Esophagus muscularis mucosa (tissue), 4 donors: ENCODE measurements at regions not wholly inside any gene's neighbourhood (a gene's known extent, or its start where the extent isn't known, plus 50 kb on each side); places are given as distances from the start of the nearest gene placed in this dataset.

Experiments used
- DNase-seq: peaks from one replicate; pipeline ENCODE4 v3.0.0-alpha.2; 2017; ENCODE audit errors: extremely low spot score
- H3K27ac ChIP-seq, 4 donors: fragments of 200-600 bp; sonication (generic); replicated peaks in 1 of 4; 1 replicate in 3 of 4; 2 replicates in 1 of 4; pipeline ENCODE4 v1.5.1; 2016 to 2019; ENCODE audit warnings: mild to moderate bottlenecking in 1 of 4
- H3K27me3 ChIP-seq, 4 donors: fragments of 200-600 bp; sonication (generic); one replicate each; pipeline versions ENCODE4 v1.5.1 to v1.6.0; 2016 to 2019
- H3K36me3 ChIP-seq, 4 donors: fragments of 200-600 bp; sonication (generic); one replicate each; pipeline ENCODE4 v1.5.1; 2016 to 2019
- H3K4me1 ChIP-seq, 4 donors: fragments of 200-600 bp; sonication (generic); one replicate each; pipeline ENCODE4 v1.5.1; 2016 to 2019
- H3K4me3 ChIP-seq, 4 donors: fragments of 200-600 bp; sonication (generic); 1 replicate in 2 of 4; 2 replicates in 2 of 4; pipeline ENCODE4 v1.5.1; 2016 to 2019; ENCODE audit warnings: mild to moderate bottlenecking in 4 of 4, moderate library complexity in 1 of 4
- H3K9me3 ChIP-seq, 4 donors: fragments of 200-600 bp; sonication (generic); 1 replicate in 3 of 4; 2 replicates in 1 of 4; pipeline ENCODE4 v1.5.1; 2016 to 2019
- CTCF ChIP-seq, 3 experiments: fragments of 200-600 bp in 2 of 3; fragments of 450-650 bp in 1 of 3; sonication (generic) in 2 of 3; IDR thresholded peaks; one replicate each; pipeline ENCODE4 v1.5.1; 2017 to 2019; ENCODE audit warnings: antibody characterized with exemption in 3 of 3, mild to moderate bottlenecking in 2 of 3, moderate library complexity in 1 of 3
- EP300 ChIP-seq: sonication (generic); formaldehyde crosslinking; IDR thresholded peaks from one replicate; pipeline ENCODE4 v1.6.1; 2017; ENCODE audit warnings: antibody characterized with exemption
- POLR2A ChIP-seq: fragments of 450-650 bp; IDR thresholded peaks from one replicate; pipeline ENCODE4 v1.6.1; 2017; ENCODE audit warnings: antibody characterized with exemption, moderate library complexity, mild to moderate bottlenecking, low read depth
- POLR2AphosphoS5 ChIP-seq, 2 donors: sonication (generic); formaldehyde crosslinking; IDR thresholded peaks; one replicate each; pipeline ENCODE4 v1.6.1; 2017; ENCODE audit warnings: antibody characterized with exemption in 2 of 2
- WGBS: methylation state at CpG from one replicate; pipeline ENCODE4 v1.1.5; 2018; 5-methylcytosine and 5-hydroxymethylcytosine counted together
- intact Hi-C: fragments of 100-400 bp; cut with DNase I; formaldehyde crosslinking; loops from one replicate; pipeline ENCODE4 v1.15.1; 2023

- no peak for DNase-seq
- Histone ChIP-seq H3K9me3 (peaks cover 0 to 5% (median 0%) of the 10 kb centered on the region in 4 donors), H3K4me1 (no peaks in the 10 kb centered on the region), H3K4me3 (no peak overlapping the region), H3K36me3 (no peaks in the 10 kb centered on the region), H3K27me3 (no peaks in the 10 kb centered on the region), H3K27ac (no peak overlapping the region)
- 28% methylated on average over 1 of the region's 1 CpG for WGBS
- intact Hi-C loops, result no loop called here
- TF ChIP-seq CTCF (IDR thresholded peaks at IDR 0.05), result no peak
- no peak for TF ChIP-seq EP300
- no peak for TF ChIP-seq POLR2AphosphoS5 (IDR thresholded peaks at IDR 0.05)
- no peak for TF ChIP-seq POLR2A
Observed at GRCh38 chr13:19283836-19284235, 102.2 kb upstream of the TUBA3C start.

- 0% methylated on average over 1 of the region's 1 CpG for WGBS
- intact Hi-C loops, result no loop called here
- H3K9me3 ChIP-seq, result no peaks in the 10 kb centered on the region
Observed at GRCh38 chr13:19268331-19268730, 86.7 kb upstream of the TUBA3C start.

GRCh38 chr13:19267746-19268145 lies 86.1 kb upstream of the TUBA3C start:
- no peak overlapping the region for H3K4me3 ChIP-seq
- intact Hi-C loops, result no loop called here
- no peaks in the 10 kb centered on the region for H3K9me3 ChIP-seq
- WGBS, result 71% methylated on average over 3 of the region's 3 CpGs
- no peak for TF ChIP-seq EP300
- TF ChIP-seq POLR2A, result no peak
- TF ChIP-seq CTCF (IDR thresholded peaks at IDR 0.05), result no peak
- TF ChIP-seq POLR2AphosphoS5 (IDR thresholded peaks at IDR 0.05), result no peak
- H3K27me3 ChIP-seq, result peaks cover 0 to 4% (median 0%) of the 10 kb centered on the region in 4 donors
- H3K4me1 ChIP-seq, result no peaks in the 10 kb centered on the region
- no peak overlapping the region for H3K27ac ChIP-seq
- no peaks in the 10 kb centered on the region for H3K36me3 ChIP-seq
- no peak for DNase-seq

More at GRCh38 chr13:19268331-19268730, 86.7 kb upstream of the TUBA3C start:
- TF ChIP-seq CTCF (IDR thresholded peaks at IDR 0.05), result no peak
- TF ChIP-seq EP300, result no peak
- TF ChIP-seq POLR2A, result no peak
- peaks cover 0 to 4% (median 0%) of the 10 kb centered on the region in 4 donors for H3K27me3 ChIP-seq
- no peak overlapping the region for H3K27ac ChIP-seq
- no peak overlapping the region for H3K4me3 ChIP-seq
- H3K4me1 ChIP-seq, result no peaks in the 10 kb centered on the region
- DNase-seq, result no peak
- no peaks in the 10 kb centered on the region for H3K36me3 ChIP-seq

GRCh38 chr13:19266979-19267378 lies 85.4 kb upstream of the TUBA3C start:
- Histone ChIP-seq H3K9me3 (no peaks in the 10 kb centered on the region), H3K36me3 (no peaks in the 10 kb centered on the region), H3K27me3 (peaks cover 0 to 4% (median 0%) of the 10 kb centered on the region in 4 donors), H3K4me1 (no peaks in the 10 kb centered on the region), H3K4me3 (no peak overlapping the region), H3K27ac (no peak overlapping the region)
- intact Hi-C loops, result no loop called here
- WGBS, result 76% methylated on average over 5 of the region's 5 CpGs
- TF ChIP-seq POLR2A, result no peak
- no peak for TF ChIP-seq EP300
- no peak for TF ChIP-seq POLR2AphosphoS5 (IDR thresholded peaks at IDR 0.05)
- TF ChIP-seq CTCF (IDR thresholded peaks at IDR 0.05), result no peak
- no peak for DNase-seq

GRCh38 chr13:19264711-19265110 lies 83.1 kb upstream of the TUBA3C start:
- Histone ChIP-seq H3K4me1 (no peaks in the 10 kb centered on the region), H3K36me3 (no peaks in the 10 kb centered on the region), H3K9me3 (no peaks in the 10 kb centered on the region), H3K4me3 (no peak overlapping the region), H3K27me3 (no peaks in the 10 kb centered on the region), H3K27ac (no peak overlapping the region)
- TF ChIP-seq EP300, result no peak
- TF ChIP-seq CTCF (IDR thresholded peaks at IDR 0.05), result no peak
- TF ChIP-seq POLR2A, result no peak
- no peak for TF ChIP-seq POLR2AphosphoS5 (IDR thresholded peaks at IDR 0.05)
- DNase-seq, result no peak
- 43% methylated on average over 1 of the region's 1 CpG for WGBS
- intact Hi-C loops, result no loop called here
